DMS114 treated with DMSO at 0.1 percent for 48 hours (cell line): ENCODE measurements at regions not wholly inside any gene's neighbourhood (a gene's known extent, or its start where the extent isn't known, plus 50 kb on each side); places are given as distances from the start of the nearest gene placed in this dataset.
"Not testable (repeated sequence)": the region's sequence is repeated elsewhere in the genome, so short reads cannot be mapped to it uniquely, and the experiment has no call there.

Experiments used
- DNase-seq: peaks from one replicate; lab custom pipeline; 2025; ENCODE audit not compliant: unreplicated experiment; lab: John Stamatoyannopoulos, UW

DNA sequence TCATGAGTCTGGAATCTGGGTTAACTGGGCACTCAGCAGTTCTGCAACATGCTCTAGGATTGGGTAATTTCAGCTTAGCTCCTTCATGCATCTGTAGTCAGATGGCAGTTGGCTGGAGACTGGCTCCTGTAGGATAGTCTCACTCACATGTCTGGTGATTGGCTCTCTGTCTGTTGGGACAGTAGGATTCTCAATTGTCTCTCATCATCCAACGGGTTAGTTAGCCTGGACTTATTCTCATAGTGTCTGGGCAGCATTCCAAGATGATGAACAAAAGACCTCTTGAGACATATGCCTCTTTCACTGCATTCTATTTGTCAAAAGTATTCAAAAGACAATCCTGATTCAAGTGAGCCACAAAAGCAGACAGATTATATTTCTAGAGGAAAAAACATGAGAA, 795.6 kb upstream of the GALNTL6 start:
- DNase-seq: no peak

DNA sequence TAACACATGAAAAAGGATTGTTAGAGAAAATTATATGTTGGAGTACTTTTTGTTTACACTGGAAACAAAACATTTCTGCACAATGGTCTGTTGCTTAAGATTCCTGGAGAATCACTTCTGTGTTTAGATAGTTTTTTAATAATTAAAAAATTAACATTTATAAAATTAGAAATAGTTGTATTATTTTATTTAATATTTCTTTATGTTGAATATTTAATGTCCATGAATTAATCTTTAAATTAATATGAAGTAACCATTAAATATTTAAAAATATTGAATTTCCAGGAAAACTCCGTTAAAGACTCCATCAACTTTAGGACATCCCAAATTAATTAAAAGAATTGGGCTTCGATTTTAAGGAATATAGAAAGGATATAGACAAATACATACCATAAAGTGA, 797.1 kb upstream of the GALNTL6 start:
- DNase-seq: no peak

DNA sequence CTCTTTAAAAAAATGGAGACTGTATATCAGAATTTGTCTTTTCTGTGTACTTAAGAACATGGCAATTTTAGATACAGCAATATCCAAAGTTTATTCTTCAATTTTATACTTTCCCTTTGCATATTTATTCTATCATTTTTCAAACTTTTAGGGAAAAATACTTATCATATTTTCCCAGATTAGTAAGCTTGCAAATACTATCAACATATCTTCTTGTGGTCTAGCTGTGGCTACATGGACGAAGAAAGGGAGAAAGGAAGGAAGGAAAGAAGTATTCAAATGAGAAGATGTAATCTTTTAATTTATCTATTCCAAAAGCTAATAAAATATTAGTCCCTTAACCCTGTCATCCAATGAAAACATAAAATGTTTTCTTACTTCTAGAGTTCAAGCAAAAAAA, 797.8 kb upstream of the GALNTL6 start:
- no peak for DNase-seq

DNA sequence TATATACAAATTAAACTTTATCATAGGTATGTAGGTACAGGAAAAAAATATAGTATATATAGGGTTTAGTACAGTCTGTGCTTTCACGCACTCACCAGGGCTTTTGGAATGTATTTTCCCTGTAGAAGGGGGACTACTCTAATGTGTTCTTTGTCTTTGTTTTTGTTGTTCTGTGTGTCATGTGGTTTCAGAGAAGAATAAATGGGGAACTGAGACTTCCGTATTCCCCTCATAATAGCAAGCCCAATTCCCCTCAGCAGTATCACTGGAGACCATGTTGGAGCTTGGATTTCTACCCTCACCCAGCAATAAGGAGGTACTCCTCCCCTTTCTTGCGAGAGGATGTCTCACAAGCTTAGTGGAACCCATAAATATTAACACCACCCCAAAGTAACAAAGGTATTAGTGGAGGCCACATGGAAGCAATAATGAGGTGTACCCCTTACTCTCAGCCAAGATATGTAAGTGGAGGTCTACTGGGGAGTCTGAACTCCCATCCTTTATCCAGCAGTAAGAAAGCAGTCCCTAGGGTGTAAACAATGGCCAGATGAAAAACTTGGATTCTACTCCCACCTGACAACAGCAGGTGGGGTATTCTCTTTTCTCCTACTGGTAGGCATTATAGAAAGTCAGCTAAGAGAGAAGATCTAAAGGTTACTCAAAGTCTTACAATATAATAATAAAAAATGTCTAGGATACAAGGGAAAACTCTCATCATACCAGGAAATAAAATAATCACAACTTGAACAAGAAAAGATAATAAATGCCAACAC, 805.4 kb upstream of the GALNTL6 start:
- DNase-seq: no peak

DNA sequence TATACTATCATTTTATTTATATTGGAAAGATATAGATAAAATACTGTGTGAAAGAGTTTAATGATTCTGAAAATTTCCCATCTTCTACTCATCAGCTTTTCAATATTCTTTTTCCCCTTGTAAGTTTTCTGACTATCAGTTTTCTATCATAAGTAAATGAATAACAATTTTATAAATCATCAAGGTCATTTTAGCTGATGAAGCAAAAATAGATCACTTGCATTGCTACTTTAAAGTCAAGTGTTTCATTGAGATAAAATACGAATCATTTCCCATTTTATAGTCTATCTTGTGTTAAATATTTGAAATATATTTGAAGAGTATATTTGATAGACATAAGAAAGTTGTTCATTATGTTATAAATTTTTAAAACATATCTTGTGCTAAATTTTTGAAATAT, 811.0 kb upstream of the GALNTL6 start:
- DNase-seq: no peak

DNA sequence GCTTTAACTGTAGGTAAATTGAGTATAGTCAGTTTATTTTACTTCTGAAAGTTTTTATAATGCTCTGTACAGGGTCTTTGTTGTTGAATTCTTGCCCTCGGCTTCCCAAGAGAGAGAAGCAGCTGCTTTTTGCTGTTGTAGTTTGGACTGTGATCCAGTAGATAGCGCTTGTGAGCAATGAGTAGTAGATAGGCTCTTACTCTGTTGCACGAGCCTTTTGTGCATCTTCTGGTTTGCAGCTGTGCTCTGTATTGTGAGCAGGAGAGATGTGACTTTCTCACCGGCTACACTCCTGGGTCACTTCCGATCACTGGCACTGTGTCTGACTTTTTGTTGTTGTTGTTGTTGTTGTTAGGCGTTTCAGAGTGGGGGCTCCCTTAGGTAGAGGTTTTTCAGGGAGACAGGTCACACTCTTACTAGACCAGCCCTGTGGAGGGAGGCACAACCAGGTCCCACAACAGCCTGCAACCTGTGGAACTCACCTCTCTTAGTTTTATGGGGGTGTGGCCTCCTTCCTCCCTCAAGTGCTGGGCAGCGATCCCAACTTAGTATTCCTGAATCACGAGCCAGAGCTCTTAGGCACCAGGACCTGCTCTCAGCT, 822.1 kb upstream of the GALNTL6 start:
- DNase-seq: no peak

DNA sequence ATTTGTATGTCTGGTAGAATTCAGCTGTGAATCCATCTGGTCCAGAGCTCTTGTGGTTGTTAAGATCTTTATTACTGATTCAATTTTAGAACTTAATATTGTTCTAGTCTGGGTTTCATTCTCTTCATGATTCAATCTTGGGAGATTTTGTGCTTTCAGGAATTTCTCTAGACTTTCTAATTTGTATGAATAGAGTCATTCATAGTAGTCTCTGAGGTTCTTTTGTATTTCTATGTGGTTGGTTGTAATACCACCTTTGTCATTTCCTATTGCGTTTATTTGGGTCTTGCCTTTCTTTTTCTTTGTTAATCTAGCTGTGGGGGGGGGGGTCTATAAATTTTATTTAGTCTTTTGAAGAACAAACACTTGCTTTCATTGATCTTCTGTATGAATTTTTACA, 824.8 kb upstream of the GALNTL6 start:
- no peak for DNase-seq

DNA sequence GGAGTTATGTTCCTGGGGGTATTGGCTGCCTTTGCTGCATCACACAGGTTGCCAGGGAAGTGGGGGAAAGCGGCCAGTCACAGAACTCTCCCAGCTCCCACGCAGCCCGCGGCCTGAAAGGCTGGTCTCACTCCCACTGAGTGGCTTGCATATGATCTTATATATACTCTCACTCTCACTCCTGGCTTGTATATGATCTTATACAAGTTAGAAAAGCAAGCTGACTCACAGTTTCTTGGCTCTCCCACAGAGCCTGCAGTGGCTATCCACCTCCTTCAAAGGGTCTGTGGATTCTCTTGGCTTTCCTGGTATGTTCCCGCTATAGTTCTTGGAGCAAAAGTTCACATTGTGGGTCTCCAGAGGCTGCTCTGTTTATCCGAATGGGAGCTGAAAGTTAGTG, 833.5 kb upstream of the GALNTL6 start:
- no peak for DNase-seq

DNA sequence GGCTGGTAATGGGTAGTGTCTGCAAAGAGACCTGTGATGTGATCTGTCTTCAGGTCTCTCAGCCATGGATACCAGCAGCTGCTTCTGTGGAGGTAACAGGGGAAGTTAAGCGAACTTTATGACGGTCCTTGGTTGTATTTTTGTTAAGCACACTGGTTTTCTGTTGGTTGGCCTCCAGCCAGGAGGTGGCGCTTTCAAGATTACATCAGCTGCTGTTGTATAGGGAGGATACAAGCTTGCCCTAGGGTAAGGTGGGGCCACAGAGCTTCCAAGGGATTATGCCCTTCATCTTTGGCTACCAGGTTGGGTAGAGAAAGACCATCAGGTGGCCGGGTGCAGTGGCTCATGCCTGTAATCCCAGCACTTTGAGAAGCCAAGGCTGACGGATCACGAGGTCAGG, 834.2 kb upstream of the GALNTL6 start:
- no peak for DNase-seq

DNA sequence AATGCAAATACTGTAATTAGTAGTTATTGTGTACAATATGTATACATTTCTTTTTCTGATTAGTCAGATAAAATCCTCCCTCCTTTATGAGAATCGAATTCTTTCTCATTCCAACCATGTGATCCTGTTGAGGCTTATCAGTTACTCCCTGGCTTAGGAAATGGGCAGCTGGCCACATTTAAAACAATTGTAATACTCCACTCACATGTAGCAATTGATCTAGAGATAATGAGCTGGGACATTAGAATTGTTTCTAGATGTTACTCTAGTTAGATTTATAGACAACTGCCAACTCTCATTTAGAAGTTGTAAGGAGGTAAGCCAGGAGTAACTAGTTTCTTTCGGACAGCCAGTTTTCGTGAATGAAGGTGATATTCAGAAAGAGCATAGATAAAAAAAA, 859.3 kb upstream of the AADAT start:
- no peak for DNase-seq

DNA sequence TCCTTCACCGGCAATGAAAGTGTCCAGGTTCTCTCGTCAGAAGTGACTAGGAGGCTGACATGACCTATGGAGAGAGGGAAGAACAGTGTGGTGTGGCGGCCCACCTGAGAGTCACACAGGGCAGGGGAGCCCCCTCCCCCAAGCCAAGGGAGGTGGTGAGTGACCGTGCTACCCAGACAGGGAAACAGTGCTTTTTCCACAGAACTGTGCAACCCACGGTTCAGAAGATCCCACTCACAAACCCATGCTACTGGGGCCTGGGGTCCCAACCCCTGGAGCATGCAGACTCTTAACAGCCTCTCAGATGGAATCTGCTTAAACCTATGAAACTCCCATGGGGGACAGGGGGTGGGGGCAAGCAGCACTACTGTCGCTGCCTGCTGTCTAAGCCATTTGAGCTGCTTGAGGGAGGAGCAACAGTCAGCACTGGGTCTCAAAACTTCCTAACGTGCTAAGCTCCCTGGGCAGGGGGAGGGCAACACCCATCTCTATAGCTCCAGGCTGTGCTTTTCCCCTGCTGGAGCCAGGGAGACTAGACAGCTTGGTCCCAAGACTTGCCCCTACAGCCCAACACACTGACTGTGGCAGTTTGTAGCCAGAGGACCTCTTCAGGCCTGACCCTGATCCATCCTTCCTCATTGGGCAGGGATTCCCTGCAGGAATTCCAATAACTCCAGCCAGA, 850.4 kb upstream of the AADAT start:
- no peak for DNase-seq

DNA sequence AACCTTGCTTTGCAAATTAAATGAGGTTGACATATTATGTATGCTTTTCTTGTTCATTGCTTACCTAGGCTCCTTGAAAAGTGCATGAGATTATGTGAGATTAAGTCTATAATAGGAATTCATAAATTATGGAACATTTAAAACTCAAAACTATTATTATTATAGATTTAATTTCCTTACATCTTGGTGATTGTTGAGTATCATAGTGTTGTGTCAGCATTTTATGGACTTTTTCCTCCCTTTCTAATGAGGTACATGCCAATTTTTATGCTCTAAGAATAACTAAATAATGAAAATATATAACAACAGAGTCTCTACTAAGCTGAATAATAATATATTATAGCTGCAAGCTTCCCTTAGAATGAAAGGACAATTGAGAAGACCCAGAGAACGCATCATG, 848.8 kb upstream of the AADAT start:
- no peak for DNase-seq

DNA sequence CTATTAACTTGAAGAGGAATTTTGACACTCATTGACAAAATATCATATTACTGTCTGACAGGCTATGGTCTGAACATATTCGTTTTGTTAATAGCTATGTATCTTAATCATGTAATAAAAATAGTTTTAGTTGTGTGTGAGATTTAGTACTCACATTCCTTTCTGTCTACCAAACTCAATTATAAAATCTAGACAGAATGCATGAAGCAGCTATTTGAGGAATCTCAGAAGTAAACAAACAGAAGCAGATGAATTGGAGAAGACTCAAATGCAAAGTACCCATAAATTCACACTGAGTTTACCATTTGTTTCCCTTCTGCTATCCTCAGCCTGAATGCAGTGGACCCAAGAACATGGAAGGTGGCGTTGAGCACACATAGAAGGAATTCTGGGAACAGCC, 841.6 kb upstream of the AADAT start:
- DNase-seq: no peak

DNA sequence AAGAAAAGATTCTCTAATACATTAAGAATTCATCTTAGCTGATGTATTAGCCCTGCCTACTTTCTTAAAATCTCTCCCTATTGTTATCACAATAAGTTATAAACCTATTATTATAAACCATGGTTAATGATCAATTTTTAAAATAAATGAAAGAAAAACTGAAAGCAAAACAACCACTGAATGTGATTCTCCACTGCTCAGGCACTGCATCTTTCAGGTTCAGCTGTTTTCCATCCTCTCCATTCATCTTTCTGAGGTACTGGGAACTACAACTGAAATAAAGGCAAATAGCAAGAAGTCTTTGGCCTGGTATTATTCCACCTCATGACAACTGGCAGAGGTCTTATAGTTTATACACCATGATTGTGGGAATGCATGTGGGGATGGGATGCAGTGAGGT, 798.9 kb upstream of the AADAT start:
- no peak for DNase-seq

DNA sequence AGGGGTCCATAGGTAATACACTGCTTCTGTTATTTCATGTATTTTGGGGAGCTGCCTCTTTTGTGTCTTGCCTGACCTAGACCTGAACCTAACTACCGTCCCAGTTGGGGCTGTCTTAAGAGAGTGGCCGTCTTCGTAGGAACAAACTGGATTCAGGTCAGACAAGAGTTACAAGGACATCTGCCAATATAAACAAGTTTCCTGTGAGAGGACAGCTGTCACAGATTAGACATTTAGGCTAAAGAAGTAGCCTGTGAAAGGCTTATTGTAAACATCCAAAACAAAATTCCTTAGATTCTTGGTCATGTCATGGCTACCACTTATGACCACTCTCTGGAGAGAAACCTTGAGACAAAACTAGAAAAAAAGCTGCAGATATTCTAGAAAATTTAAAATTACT, 797.6 kb upstream of the AADAT start:
- no peak for DNase-seq

DNA sequence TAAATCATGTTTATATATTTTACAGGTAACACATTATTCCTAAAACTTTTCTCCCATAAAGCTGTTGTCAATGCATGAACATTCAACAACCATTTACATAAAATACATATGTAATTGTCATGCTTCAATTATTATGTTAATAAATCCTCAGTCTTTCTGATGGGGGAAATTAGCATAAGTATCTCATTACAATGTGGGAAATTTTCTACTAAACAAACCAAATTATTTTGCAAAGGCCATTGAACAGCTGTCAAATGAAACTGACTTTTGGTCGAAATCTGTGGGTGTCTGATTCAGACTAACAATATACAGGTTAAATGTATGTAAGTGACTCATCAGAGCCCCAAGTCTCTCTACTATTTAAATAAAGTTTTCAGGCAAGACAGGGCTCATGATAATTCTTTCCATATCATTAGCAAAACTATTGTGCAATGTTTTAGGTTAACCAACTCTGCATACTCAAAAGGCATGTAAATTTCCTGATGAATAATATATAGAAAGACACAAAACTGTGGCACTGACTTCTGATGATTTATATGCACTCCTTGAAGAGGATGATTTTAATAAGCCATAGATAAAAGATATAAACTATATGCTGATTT, 795.3 kb upstream of the AADAT start:
- no peak for DNase-seq

DNA sequence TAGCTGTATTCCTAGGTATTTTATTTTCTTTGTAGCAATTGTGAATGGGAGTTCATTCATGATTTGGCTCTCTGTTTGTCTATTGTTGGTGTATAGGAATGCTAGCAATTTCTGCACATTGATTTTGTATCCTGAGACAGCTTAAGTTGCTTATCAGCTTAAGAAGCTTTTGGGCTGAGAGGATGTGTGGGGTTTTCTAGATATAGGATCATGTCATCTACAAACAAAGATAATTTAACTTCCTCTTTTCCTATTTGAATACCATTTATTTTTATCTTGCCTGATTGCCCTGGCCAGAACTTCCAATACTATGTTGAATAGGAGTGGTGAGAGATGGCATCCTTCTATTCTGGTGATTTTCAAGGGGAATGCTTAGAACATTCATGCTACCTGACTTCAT, 791.9 kb upstream of the AADAT start:
- DNase-seq: not testable (repeated sequence)

DNA sequence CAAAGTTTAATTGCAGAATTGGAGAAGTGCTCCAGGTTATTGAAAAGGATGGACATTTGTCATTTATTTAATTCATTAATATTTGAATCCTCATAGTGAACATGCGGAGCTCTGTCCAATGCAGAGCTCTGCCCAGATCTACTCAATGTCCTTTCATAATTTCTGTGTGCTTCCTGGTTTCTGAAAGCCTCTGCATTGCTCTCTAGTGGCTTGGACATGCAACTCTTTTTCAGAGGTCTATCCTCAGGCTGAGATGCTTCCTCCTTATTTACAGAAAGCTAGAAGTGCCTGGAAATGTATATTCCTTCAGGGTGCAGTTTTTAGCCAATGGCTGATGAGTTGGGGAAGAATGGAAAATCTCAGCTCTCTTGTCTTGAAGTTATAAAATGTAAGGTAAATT, 786.1 kb upstream of the AADAT start:
- DNase-seq: no peak

DNA sequence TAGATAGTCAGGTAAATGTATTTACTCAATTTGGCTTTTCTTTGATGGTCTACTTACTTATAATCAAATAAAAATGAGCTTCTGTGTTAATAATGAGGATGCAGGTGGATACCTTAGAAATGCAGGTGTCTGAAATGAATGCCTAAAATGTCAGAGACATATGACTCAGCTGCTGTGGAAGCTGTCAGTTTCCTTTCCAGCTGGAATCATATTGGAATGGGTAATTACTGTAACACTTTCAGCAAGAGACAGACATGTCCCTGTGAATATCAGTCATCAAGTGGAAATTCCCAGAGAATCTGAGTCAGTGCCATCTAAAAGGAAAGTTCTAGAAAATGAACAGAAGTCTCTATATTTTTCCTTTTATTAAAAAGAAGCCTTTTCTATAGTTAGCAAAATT, 783.0 kb upstream of the AADAT start:
- no peak for DNase-seq

DNA sequence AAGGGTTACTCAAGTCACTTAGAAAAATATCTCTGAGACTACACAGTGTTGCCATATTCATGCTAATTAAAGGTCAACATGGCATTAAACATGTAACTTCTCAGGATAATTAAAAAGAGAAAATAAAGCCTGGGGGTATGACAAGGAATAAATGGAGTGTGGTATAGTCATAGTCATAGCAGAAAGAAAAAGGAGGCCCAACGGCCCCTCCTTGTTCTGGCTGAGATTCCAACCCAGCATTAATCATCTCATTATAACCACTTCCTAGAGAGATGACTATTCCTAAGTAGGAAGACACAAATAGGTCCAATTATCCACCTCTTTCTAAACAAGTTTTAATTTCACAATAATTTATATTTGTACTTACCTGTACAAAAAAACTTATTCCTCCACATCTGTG, 778.4 kb upstream of the AADAT start:
- no peak for DNase-seq

DNA sequence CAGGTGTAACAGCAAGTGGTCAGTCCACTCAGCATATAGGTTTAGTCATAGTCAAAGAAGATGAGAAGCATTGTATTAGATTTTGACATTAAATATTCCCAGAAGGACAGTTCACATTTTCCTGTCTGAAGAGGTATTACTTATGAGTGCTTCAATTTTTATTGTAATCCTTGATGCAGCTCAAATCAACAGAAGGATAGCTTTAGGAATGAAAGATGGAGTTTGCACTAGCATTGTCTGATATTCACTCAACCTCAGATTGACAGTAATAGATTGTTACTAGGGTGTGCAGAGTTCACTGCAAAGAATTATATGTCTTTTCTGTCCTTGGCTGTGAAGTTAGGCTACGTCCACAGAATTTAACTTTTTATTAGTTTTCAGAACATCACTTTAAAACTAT, 764.3 kb upstream of the AADAT start:
- DNase-seq: no peak

DNA sequence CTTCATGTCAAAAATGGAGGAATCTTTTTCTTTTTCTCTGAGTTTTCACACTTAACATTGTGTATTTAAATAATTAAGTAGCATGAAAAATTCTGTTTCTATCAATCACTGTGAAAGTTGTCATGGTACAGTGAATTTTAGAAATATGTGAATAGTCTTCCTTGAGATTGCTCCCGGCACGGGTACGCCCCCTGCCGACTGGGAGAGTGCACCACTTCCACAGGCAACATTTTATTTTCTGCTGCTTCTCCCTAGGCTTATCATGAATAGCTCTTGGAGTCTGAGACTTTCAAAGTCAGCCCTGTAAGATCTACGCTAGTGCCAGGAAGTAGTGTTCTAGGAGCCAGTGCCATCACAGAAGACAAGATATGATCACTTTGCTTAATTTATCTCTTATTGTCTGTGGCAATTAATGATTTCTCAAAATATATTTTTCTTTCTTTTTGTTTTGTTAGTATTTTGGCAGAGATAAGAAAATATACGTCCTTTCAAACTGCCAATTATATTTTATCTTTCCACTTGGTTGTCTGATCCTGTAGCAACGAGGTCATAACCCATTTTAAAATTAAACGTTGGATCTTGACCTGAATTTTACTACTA, 763.8 kb upstream of the AADAT start:
- DNase-seq: no peak
